GM18873 (cell line): ENCODE measurements at regions not wholly inside any gene's neighbourhood (a gene's known extent, or its start where the extent isn't known, plus 50 kb on each side); places are given as distances from the start of the nearest gene placed in this dataset.

Experiments used
- ATAC-seq: cut with Tn5 transposase; IDR thresholded peaks from one replicate; pipeline ENCODE4 v1.9.1; 2021; ENCODE audit warnings: mild to moderate bottlenecking, moderate library complexity, moderate number of reproducible peaks; ENCODE audit not compliant: unreplicated experiment, low FRiP score

DNA sequence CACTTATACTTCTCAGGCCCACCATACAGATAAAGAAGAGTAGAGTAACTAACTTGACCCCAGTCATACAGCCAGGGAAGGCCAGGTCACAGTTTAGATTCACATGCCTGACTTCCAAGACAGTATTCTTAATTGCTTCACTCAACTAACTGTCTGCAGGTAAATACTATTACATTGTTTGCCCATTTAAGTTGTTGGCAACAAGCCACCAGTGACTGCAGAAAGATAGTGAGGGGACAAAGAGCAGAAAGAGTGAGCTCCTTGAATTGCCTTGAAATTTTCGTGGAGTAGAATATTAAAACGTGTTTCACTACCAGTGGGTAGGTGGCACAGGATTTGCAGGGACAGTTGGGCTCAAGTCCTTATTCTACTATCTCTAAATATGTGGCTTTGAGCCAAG lies 146.3 kb upstream of the RMST start:
- ATAC-seq: no peak

DNA sequence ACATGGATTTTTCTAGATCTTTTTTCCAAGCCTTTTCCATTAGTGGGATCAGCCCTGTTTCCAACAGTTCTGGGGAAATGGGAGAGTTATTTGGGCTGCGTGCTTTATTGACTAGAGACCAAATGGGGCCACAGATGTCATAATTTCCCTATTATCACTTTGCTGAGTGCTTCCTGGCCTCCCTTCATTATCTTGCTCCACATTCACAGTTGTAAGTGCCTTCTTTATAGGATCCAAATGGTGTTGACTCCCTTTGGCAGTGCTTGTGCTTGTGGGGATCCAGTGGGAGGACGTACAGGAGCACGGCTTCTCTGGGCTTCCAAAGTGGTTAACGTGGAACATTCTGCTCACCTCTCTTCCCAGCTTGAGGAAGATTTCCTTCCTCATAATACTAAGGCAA lies 141.0 kb upstream of the RMST start:
- ATAC-seq: no peak

DNA sequence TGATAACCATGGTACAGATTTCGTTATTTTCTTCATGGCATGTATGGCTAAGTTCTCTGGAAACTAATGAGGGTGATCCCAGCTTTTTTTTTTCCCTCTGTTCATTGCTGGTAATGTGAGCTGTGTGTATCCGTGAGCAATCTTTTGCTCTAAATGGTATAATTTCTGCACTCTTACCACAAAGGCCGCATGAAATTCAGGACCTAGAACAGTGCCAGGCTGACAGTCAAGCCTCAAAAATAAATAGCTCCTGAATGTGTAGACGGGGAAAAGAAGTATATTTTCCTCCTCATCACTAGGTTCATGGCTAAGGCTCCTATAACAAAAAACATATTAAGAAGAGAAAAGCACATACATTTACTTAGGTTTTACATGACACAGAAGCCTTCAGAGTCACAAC lies 140.2 kb upstream of the RMST start:
- no peak for ATAC-seq

DNA sequence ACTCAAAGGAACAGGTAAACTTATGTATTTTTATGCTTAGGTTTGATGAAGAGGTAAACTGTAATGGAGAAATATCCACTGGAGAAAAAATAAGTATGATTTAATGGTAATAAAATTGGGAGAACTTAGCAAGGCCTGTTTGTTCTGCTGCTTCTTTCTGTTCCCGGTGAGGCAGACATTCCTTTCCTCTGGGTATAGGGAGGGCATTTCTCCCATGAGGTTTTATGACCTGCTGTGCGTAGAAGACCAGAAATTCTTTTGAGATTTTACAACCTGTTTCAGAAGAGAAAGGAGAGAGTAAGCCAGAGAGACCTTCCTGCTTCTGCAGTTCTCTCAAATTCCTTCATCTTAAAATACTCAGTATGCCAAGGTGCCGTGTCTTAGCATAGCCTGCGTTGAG lies 139.4 kb upstream of the RMST start:
- ATAC-seq: no peak

DNA sequence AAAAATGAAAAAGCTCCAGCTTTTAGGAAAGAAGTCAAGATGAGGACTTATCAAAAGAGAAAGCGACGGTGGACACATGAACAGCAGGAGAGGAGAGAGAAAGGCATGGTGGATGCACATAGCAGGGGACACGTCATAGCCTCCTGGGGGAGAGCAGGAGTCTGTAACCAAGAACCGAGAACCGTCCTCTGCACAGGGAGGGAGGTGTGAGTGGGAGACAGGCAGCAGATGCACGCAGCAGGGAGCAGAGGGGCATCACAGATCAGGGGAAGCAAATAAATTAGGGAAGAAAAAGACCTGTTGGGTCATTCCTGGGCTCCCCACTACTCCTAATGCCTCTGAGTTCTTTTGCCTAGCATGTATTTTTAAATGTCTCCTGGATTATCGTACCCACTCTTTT lies 138.1 kb upstream of the RMST start:
- no peak for ATAC-seq

DNA sequence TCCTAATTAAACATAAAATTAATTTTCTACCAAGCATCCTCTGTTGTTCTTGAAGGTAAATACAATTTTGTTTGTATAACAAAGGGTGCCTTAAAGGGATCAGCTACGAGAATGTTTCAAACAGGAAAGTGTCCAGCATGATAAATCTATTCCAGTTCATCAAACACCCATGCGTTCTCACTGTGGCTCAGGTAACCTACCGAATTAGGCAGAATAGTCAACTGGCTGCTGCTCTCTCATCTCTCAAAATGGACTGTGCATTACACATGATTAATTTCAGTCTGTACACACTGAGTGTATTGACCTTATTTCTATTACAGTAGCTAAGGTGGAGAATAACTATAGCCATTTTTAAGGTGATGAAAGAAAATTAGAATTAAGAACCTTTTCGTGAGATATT lies 127.5 kb upstream of the RMST start:
- no peak for ATAC-seq

DNA sequence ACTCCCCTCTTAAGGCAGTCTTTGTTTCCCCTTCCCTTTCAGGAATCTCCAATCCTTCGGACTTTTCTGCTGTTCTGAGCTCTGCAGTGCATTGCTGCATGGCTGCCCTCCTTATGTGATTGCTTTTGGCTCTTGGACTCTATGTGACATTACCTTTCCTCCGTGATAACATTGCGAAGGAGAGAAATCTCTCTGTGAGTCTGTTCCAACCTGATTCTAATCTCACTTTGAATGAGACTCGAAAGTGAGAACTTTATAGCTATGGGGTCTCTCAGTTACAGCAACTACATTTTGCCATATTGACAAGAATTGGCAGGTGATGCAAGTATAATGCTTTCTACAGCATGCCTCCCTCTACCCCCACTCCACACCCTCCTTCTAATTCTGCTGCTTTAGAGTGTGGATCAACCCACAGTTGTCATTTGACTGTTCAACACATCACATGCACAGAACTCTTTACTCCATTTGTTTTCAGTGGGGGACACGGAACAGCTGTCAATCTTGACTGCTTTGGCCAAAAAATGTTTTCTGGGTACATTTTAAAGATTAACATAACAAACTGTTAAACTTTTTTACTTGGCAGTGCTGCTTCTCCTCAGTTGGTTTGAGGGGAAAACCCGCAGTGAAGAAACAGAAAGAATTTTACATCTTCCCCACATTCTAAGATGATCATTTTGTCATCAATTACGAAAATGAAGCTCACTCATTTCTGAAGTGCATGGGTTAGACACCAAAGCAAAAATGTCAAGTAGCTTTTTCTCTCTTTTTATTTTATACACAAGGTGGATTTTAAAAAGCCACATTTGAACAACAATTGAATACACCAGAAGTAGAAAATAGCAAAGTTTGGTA lies 125.5 kb upstream of the RMST start:
- no peak for ATAC-seq

DNA sequence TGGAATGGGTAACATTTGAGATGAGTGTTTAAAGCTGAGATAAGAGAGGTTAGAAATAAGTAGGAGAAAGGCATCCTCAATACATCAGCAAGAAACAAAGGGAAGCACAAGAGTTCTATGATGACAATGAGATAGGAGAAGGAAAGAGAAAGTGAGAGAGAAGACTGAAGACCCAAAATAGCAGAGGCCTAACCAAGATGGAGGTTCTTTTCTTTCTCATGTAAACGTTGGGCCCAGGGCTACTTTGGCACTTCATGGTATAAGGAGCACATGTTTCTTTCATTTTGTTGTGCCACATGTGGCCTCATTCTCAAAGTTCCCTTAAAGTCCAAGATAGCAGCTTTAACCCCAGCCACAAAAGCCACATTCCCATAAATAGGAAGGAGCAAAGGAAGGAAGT lies 120.5 kb upstream of the RMST start:
- ATAC-seq: no peak

DNA sequence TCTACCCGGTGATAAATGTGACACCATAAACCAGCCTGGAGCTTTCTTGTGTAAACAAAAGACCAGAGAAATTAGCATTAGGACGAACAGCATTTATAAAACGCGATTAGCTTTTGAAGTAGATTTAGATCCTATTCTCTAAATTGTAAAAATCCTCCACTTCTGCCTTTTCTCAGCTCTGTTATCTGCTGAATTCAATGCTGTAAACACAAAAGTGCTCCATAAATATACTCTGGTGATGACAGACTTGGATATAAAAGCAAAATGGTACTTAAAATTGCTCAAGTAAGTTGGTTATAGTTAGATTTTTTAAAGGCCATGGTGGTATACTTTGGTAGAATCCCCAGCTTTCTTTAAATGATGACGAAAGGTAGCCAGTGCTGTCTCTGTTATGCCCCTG lies 114.6 kb upstream of the RMST start:
- no peak for ATAC-seq

DNA sequence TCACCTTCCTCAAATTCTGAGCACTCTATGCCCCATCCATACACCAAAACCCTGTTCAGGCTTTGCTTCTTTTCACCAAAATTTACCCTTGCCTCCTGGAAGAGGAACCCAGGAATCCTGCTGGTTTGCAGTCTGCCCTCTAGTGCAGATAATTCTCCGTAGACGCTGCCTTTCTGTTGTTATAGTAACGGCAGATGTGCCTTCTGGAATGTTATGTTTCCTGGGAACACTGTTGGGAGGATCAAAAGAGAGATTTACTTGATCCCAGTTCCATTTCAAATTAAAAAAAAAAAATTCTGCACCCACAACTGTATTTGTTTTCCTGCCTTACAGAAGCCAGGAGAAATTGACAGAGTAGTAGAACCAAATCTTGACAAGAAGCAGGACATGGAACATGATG lies 104.2 kb upstream of the RMST start:
- ATAC-seq: no peak

DNA sequence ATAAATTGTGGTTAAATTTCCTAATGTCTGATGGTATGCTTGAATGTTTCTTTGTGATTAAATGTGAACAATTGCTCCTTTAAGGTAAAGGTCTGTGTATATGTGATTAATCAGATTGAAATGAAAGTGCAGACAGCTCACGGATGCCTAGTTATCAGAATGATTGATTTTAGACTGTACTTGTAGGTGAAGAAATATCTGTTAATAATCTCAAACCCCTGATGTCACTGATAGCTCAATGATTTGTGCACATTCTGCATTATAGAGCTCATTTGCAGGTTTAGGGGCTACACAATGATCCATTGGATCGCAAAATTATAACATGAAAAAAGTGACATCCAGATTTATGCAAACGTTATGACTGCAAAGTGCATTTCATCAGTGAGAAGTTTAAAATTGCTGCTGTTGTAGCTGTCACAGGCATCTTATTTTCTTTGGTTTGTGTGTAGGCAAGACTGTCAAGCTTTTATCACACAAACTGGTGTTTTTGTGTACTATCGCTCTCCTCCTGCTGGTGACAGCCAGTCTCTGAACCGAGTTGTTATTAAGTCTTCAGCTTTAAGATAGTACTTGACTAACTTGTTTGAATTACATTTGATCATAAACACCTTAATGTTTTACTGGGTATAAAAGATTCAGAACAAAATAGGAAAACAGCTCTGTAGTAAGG lies 103.4 kb upstream of the RMST start:
- ATAC-seq: no peak

DNA sequence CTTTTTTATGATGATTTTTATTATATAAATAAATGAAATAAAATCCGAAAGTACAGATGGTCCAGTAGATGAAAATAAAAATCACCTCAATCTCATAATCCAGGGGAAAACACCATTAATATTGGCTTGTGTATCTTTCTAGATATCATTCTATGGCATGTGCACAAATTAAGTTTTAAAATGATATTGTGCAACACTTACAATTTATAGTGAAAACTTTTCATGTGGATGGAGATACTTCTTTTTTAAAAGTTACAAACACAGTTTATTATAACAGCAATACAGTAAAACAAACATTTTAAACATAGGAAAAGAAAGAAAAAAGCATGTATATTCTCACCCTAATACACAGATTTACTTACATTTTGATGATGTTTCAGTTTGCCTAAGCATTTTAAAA lies 98.9 kb upstream of the RMST start:
- no peak for ATAC-seq

DNA sequence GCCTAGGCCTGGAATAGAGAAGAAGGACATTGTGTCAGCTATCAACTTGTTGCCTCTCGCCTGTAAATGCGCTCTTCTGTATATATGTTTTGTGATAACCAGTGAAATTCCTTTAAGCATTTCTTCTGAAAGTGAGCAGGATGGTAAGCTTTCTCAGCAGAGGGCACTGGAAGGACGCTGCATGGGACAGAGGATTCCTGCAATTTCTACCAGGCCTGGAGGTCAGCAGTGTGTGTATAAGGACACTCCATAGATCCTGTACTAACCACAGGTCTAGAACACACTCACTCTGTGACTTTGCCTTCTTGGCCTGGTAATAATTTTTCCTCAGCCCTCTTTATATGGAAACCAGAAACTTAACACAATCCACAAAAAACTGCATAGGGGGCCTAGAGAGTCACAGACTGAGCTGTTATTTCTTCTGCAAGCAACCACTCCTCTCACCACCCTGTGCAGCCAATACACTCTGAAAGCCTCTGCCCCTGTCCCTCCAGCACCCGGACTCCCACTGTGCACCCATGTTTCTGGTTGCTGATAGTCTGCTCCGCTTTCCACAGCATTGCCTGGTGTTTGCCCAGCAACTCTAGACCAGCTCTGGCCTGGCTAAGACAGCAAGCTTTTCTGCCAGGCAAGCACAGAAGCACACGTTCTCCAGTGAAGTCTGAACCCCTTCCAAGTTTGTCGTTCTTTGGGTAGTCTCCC lies 94.0 kb upstream of the RMST start:
- ATAC-seq: no peak

DNA sequence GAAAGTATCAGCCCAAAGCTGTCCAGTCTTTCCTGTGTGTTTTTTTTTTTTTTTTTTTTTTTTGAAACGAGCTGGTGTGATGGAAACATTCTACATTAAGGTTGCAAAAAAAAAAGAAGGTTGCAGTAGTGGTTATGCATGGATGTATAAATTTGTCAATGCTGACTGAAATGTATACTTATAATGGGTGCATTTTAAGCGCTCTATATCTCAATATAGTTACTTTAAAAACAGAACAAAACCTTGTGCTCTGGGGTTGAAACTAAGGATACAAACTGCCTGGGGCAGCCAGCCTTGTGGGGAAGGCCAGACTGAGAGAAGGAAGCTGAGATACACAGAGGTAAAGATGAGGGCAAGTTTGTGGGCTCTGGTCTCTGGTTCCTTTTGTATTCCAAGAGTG lies 87.3 kb upstream of the RMST start:
- no peak for ATAC-seq

DNA sequence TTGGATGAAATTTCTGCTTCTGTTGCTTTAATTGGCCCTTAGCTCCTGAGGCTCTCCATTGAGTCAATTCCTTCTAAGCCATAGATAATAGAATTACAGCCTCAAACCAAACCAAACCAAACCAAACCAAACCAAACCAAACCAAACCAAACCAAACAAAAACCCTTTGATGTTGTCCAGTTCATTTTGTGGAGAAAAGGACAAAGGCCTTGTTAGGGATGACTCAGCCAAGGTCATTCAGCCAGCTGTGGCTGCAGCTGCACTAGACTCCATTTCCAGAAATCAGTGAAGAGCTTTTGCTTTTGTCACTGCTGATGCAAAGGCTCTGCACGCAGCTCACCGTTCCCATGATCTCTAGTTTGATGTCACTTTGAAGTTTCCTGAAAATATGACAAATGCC lies 82.2 kb upstream of the RMST start:
- no peak for ATAC-seq

DNA sequence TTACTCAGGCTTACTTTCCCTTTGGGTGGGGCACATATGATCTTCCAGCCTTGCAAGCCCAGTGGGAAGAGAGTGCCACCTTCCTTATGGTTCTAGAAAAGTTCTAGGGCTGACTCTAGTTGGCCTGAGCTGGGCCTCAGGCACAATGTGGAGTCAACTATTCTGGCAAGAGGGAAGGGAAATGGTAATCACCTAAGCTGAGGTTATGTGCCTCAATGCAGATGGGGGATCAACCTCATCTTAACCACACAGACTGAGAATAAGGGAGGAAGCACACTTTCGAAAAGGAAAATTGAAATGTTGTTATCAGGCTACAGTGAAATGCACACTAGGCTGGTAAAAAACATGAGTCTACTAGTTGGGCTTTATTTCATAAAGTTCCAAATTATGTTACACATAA lies 77.5 kb upstream of the RMST start:
- ATAC-seq: no peak

DNA sequence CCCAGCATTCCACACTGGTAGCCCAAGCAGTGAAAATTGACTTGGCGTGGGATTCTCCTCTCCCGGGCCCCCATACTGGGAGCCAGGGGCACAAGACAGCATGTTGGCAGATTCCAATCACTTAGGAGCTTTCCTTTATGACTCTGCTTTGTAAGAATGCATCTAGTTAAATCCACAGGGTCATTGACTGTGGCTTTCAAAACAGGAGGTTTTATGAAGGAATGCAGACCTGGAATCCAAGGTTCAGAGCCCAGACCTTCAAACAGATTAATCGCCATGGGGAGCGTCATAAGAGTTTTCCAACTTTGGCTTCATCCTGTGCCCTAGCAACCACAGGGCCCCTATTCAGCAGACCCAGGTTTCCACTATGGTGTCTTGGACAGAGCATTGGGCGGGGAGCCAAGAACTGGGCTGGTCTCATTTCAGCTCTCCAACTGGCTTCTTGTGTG lies 76.4 kb upstream of the RMST start:
- ATAC-seq: no peak

DNA sequence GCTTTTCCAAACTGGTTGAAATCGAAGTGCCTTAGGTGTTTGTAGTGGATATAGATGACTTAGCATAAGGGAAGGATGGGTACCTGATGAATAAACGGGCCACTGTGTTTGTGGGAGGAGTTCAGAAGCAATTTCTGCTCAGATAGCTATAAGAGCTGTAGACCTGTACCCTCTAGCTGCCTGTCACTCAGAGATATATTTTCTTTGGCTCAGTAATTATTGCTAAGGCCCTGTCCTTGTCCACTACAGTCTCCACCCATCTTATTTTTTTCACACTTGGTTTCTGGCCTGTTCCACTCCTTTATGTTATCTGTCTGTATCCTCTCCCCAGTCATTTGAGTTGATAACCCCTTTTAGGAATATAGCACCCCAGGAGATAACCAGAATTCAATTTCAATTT lies 74.8 kb upstream of the RMST start:
- no peak for ATAC-seq

DNA sequence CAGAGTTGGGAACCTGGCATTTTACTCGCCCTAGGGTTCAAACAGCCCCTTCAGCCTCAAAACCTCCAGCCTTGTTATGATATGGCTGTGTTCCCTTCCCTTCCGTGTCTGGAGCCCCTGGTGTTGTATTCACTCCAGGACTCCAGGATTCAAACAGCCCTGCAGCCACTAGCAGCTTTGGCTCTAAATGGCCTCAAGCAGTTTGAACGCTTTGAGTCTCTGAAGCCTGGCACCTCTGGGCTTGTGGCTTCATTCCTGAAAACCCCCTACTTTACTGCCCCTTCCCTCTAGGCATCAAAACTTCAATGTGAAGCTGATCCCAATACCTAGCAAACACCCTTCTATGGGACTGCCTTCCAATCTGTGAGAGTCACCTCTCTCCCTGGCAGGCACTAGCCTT lies 67.9 kb upstream of the RMST start:
- no peak for ATAC-seq

DNA sequence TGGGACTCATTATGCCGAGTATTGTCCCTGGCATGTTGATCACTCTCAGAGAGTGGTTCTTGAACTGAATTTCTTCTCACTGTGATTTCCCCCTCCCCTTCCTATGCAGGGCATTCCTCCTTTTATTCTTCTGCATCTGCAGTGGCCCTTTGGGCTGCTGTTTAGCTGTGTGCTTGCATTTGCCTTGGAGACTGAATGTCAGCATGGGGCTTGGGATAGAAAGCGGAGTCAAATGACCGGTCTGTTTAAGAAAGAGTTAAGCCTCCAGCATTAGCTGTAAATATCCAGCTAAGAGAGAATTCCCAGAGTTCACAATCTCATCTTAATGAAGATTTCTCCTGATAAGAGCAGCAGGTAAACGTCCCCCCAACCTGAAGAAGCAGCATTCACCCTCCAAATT lies 65.6 kb upstream of the RMST start:
- no peak for ATAC-seq

DNA sequence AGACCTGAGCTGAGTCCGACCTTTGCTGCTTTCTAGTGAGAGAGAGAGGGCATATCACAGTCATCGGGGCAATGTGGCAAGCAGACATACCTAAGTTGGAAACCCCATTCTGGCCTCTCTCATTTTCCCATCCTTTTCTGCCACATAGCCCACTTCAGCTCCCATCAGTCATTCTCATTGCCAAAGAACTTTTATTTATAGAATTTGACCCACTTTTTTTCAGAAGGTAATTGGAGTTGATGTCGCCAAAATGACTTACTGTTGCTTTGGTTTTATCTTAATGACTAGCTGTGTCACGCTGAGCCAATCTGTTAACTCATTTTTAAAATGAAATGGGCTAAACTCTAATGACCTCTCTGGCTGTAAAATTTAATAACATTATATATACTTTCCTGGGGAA lies 63.9 kb upstream of the RMST start:
- ATAC-seq: no peak

DNA sequence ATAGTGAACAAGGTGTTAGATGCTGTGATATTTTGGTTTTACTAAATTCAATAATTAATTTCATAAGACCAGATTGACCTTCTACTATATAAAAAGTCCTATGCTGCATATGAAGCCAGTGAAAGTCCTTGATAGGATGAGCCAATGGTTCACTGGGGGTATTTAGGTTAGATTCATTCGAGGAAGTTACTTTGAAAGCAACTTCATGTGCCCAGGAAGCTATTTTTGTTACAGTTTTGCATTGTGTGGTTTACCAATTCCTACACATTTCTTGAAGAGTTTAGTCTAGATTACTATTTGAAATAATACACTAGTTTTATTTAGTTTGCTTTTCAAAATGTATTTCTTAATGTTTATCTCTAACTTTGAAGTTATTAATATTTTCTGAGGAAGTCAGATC lies 58.5 kb upstream of the RMST start:
- peak; percentile 15 for ATAC-seq
